ENCODE measurements at regions not wholly inside any gene's neighbourhood (a gene's known extent, or its start where the extent isn't known, plus 50 kb on each side); places are given as distances from the start of the nearest gene placed in this dataset.

DNA sequence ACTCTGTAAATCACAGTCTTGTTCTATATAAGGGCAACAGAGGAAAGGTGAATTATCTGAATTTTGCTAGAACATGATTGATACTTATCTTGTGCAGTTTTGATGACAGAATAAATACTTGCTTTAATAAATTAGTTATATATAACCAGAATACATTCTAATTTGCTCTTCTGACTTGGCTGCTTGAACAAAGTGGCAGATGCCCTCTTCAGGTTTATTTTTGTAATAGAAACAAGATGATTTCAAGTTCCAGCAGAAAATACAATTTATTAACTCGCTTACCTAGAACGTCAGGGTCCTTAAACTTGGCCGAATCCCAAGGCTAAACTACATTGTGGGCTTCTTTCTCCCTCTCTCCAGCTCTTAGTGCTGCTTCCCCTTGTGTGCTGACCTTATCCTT, 57.6 kb upstream of the SSTR1 start:
- Mint-ChIP-seq H3K36me3 (ENCODE audit: low read depth) (no peaks in the 10 kb centered on the region), H3K4me1 (no peaks in the 10 kb centered on the region), H3K4me3 (no peak overlapping the region), H3K9me3 (no peaks in the 10 kb centered on the region), H3K27me3 (no peaks in the 10 kb centered on the region), H3K27ac (no peak overlapping the region)
- CTCF ChIA-PET, result no interaction called here
- intact Hi-C loops (cut with micrococcal nuclease), result no loop called here
- TF ChIP-seq, protein P1, sequence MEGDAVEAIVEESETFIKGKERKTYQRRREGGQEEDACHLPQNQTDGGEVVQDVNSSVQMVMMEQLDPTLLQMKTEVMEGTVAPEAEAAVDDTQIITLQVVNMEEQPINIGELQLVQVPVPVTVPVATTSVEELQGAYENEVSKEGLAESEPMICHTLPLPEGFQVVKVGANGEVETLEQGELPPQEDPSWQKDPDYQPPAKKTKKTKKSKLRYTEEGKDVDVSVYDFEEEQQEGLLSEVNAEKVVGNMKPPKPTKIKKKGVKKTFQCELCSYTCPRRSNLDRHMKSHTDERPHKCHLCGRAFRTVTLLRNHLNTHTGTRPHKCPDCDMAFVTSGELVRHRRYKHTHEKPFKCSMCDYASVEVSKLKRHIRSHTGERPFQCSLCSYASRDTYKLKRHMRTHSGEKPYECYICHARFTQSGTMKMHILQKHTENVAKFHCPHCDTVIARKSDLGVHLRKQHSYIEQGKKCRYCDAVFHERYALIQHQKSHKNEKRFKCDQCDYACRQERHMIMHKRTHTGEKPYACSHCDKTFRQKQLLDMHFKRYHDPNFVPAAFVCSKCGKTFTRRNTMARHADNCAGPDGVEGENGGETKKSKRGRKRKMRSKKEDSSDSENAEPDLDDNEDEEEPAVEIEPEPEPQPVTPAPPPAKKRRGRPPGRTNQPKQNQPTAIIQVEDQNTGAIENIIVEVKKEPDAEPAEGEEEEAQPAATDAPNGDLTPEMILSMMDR (IDR thresholded peaks at IDR 0.05), result no peak
- DNase-seq (no peak), ATAC-seq (ENCODE audit: low read depth) (no peak)
- POLR2A ChIA-PET, result no interaction called here
